Parathyroid adenoma (tissue), 2 donors: ENCODE measurements at regions not wholly inside any gene's neighbourhood (a gene's known extent, or its start where the extent isn't known, plus 50 kb on each side); places are given as distances from the start of the nearest gene placed in this dataset.

Experiments
- H2AFZ ChIP-seq: fragments of 300-600 bp; sonication (generic); one replicate; pipeline ENCODE4 v1.7.0; 2017; ENCODE audit warnings: antibody characterized with exemption, mild to moderate bottlenecking
- H3K27ac ChIP-seq: fragments of 300-600 bp; sonication (generic); one replicate; pipeline ENCODE4 v1.7.0; 2017
- H3K27me3 ChIP-seq: fragments of 300-600 bp; sonication (generic); one replicate; pipeline ENCODE4 v1.7.0; 2017; ENCODE audit warnings: low read length; ENCODE audit not compliant: control insufficient read depth, insufficient read depth
- H3K36me3 ChIP-seq: fragments of 300-600 bp; sonication (generic); one replicate; pipeline ENCODE4 v1.7.0; 2017; ENCODE audit warnings: low read length; ENCODE audit not compliant: control insufficient read depth, insufficient read depth
- H3K4me1 ChIP-seq: fragments of 300-600 bp; sonication (generic); one replicate; pipeline ENCODE4 v1.7.0; 2017; ENCODE audit warnings: control low read depth
- H3K4me2 ChIP-seq: fragments of 300-600 bp; sonication (generic); one replicate; pipeline ENCODE4 v1.7.0; 2017; ENCODE audit warnings: low read length
- H3K4me3 ChIP-seq: fragments of 300-600 bp; sonication (generic); one replicate; pipeline ENCODE4 v1.7.0; 2017; ENCODE audit warnings: low read depth, low read length
- H3K79me2 ChIP-seq: fragments of 300-600 bp; sonication (generic); one replicate; pipeline ENCODE4 v1.7.0; 2017; ENCODE audit warnings: control low read depth
- H3K9ac ChIP-seq: fragments of 300-600 bp; sonication (generic); one replicate; pipeline ENCODE4 v1.7.0; 2017; ENCODE audit warnings: mild to moderate bottlenecking
- H3K9me3 ChIP-seq: fragments of 300-600 bp; sonication (generic); one replicate; pipeline ENCODE4 v1.7.0; 2017; ENCODE audit warnings: low read length; ENCODE audit not compliant: control insufficient read depth
- CTCF ChIP-seq: fragments of 300-600 bp; sonication (generic); IDR thresholded peaks from one replicate; pipeline ENCODE4 v1.7.0; 2017; ENCODE audit warnings: antibody characterized with exemption, mild to moderate bottlenecking
- donor health status: primary hyperparathyroidism.

GRCh38 chr10:78302989-78303854 is 269.6 kb downstream of the RPS24 start:
- Histone ChIP-seq H3K9me3 (no peaks in the 10 kb centered on the region), H3K27ac (peak overlapping the region; percentile 95), H2AFZ (peak overlapping the region; percentile 85), H3K9ac (peak overlapping the region; percentile 69), H3K27me3 (no peaks in the 10 kb centered on the region), H3K4me2 (peak overlapping the region; percentile 74), H3K79me2 (no peaks in the 10 kb centered on the region), H3K4me1 (peaks cover 20% of the 10 kb centered on the region), H3K4me3 (peak overlapping the region; percentile 65), H3K36me3 (no peaks in the 10 kb centered on the region)
- peak; percentile 87 for TF ChIP-seq CTCF

DNA sequence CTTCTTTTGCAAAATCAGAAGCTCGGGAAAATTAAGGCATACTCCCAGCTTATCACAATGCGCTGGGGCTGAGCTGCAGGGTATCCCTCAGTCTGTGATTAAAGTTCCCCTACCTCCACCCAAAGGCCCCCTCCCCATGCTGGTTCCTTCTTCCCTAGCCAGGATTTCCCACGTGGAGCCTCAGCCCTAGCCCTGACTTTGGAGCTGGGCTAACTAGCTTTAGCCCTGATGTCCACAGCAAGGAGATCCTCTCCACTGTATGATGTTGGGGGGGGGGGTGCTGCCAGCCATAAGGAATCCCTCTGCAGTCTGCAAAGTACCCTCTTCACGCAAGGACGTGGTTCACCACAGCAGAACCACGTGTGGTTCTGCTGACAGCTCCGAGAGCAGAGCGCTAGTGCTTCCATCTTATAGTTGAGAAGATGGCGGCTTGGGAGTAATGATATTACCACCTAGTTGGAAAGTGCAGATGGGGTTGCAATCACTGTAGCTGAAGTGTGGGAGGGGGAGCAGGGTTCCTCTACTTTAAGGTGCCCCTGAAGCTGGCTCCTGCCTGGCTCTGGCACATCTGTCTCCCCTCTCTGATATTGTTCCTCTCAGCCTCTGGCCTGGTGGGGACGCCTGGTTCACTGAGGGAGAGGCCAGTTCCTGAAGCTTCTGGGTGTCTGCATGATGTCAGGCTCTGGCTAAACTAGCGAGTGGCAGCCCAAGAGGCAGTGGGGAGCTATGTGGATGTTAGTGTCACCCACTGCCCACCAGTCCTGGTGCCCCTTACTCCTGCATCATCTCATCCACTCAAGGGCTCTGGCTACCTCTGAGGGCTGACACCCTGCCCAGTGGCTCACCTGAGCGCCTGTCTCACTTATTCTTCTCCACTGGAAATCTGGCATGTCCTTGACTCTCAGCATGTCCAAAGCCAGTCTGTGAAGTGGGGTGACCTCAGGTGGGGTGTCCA is 270.7 kb downstream of the RPS24 start:
- H3K4me3 ChIP-seq, result no peak overlapping the region
- no peak overlapping the region for H3K9ac ChIP-seq
- H3K4me2 ChIP-seq, result no peak overlapping the region
- no peak for TF ChIP-seq CTCF
- no peak overlapping the region for H3K27ac ChIP-seq
- H3K36me3 ChIP-seq, result no peaks in the 10 kb centered on the region
- no peaks in the 10 kb centered on the region for H3K79me2 ChIP-seq
- H3K9me3 ChIP-seq, result no peaks in the 10 kb centered on the region
- H3K4me1 ChIP-seq, result peaks cover 20% of the 10 kb centered on the region
- no peaks in the 10 kb centered on the region for H3K27me3 ChIP-seq
- peak overlapping the region; percentile 85 for H2AFZ ChIP-seq

DNA sequence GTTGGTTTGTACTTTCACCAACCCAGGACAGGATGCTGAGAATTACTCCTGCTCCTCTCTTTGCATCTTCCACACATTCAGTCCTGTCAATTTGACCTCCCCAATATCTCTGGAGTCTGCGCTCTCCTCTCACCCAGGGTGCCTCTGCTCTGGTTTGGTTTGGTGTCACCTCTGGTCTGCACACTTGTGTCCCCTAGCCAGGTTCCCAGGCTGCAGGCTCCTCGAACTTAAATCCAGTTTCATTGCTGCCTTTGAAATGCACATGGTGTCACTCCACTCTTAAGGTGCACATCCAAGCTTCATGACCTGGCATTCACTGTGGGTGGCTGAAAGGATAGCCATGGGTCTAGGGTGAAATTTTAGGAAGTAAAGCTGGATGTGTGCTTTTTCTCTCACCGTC is 271.6 kb downstream of the RPS24 start:
- Histone ChIP-seq H3K79me2 (no peaks in the 10 kb centered on the region), H3K4me2 (no peak overlapping the region), H3K27ac (no peak overlapping the region), H3K9ac (no peak overlapping the region), H3K9me3 (no peaks in the 10 kb centered on the region), H3K36me3 (no peaks in the 10 kb centered on the region), H3K27me3 (no peaks in the 10 kb centered on the region), H3K4me3 (no peak overlapping the region), H2AFZ (no peak overlapping the region), H3K4me1 (peaks cover 20% of the 10 kb centered on the region)
- TF ChIP-seq CTCF, result no peak

DNA sequence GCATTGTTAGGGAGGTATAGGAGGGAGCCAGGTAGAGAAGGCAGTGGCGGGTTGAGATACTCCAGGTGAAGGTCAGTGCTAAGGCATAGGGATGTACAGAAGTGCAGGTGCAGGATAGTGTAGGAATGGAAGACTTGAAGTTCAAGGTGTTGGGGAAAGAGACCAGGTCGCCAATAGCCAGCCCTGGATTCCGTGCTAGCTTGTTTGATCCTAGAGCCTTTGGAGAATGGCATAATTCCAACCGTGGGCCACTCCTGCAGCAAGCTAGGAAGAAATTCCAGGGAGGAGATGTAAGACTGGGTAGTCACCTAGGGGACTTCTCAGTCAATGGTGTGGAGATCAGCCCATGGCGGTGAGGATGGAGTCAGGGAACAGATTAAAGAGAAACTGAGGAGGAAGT is 272.7 kb downstream of the RPS24 start:
- H3K27me3 ChIP-seq, result no peaks in the 10 kb centered on the region
- no peak for TF ChIP-seq CTCF
- H3K4me1 ChIP-seq, result peaks cover 19% of the 10 kb centered on the region
- no peak overlapping the region for H3K4me2 ChIP-seq
- H3K4me3 ChIP-seq, result no peak overlapping the region
- H3K27ac ChIP-seq, result no peak overlapping the region
- no peaks in the 10 kb centered on the region for H3K79me2 ChIP-seq
- no peaks in the 10 kb centered on the region for H3K9me3 ChIP-seq
- H3K9ac ChIP-seq, result no peak overlapping the region
- H2AFZ ChIP-seq, result no peak overlapping the region
- no peaks in the 10 kb centered on the region for H3K36me3 ChIP-seq
